ENCODE measurements at regions not wholly inside any gene's neighbourhood (a gene's known extent, or its start where the extent isn't known, plus 50 kb on each side); places are given as distances from the start of the nearest gene placed in this dataset.
"Not testable (repeated sequence)": the region's sequence is repeated elsewhere in the genome, so short reads cannot be mapped to it uniquely, and the experiment has no call there.

DNA sequence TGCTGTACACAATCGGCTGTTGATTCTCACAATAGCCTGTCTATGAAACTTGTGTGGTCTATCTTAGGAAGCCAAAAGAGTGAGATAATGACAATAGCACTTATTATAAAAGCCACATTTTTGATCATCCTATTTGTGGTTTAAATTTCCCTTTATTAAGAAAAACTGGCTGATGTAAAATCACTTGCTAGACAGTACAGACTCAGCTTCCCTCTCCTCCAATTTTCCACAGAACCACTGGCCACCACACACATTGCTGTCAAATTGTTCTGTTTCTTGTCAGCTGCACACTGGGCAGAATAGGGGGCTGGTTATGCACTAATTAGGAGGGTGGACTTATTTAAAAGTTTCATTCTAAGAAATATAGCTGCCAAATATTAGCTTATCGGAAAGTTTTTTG, 425.9 kb downstream of the EPHA3 start:
- TF ChIP-seq, protein P1, sequence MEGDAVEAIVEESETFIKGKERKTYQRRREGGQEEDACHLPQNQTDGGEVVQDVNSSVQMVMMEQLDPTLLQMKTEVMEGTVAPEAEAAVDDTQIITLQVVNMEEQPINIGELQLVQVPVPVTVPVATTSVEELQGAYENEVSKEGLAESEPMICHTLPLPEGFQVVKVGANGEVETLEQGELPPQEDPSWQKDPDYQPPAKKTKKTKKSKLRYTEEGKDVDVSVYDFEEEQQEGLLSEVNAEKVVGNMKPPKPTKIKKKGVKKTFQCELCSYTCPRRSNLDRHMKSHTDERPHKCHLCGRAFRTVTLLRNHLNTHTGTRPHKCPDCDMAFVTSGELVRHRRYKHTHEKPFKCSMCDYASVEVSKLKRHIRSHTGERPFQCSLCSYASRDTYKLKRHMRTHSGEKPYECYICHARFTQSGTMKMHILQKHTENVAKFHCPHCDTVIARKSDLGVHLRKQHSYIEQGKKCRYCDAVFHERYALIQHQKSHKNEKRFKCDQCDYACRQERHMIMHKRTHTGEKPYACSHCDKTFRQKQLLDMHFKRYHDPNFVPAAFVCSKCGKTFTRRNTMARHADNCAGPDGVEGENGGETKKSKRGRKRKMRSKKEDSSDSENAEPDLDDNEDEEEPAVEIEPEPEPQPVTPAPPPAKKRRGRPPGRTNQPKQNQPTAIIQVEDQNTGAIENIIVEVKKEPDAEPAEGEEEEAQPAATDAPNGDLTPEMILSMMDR (IDR thresholded peaks at IDR 0.05) = no peak
- Histone ChIP-seq H3K27me3 (no peaks in the 10 kb centered on the region), H3K4me3 (no peak overlapping the region), H3K4me1 (no peaks in the 10 kb centered on the region), H3K27ac (peak overlapping the region in 1 of 10 donors; percentile 11), H3K36me3 (no peaks in the 10 kb centered on the region), H3K9me3 (peaks cover 0 to 9% (median 0%) of the 10 kb centered on the region in 11 donors)
- intact Hi-C loops (cut with DNase I) = loop anchor here in 1 of 10 donors (10.0 kb wide), 1 partner anchor 58 kb away; no protein-coding TSS in a partner anchor
- ATAC-seq (peak in 1 of 8 donors; percentile 42), DNase-seq (no peak)
- WGBS, 2 donors = 58 to 64% methylated on average over 2 of the region's 2 CpGs

DNA sequence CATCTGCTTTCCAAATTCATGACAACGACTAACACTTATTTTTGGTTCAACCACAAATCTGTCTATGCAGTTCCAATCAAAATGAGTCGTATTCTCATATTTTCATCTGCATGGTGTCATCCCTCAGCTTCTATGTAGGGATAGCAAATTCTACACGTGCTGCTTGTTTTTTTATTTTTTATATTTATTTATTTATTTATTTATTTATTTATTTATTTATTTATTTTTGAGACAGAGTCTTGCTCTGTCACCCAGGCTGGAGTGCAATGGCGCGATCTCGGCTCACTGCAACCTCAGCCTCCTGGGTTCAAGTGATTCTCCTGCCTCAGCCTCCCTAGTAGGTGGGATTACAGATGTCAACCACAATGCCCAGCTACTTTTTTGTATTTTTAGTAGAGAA, 447.2 kb downstream of the EPHA3 start:
- H3K27ac ChIP-seq; H3K9me3 ChIP-seq; DNase-seq; intact Hi-C loops (cut with DNase I); H3K36me3 ChIP-seq; H3K4me1 ChIP-seq; H3K4me3 ChIP-seq; H3K27me3 ChIP-seq; ATAC-seq: not testable (repeated sequence)
- WGBS, 2 donors = 90 to 95% methylated on average over 6 of the region's 6 CpGs

DNA sequence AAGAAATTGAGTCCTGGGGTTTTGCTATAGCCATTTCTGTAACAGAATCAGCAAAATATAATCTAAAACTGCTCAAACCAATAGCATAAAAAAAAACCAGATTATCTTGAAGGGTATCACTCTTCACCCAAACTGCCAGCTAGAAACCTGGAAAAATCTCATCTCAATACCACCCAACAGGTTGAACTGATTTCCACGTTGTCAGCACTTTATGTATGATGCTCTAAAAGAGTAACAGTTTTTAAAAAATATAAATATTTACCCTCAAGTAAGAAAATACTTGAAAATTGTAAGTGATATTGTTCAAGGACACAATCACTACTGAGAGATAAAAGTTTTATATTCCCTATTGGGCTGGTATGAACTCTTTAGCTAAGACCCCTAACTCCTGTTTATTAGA, 451.3 kb downstream of the EPHA3 start:
- Histone ChIP-seq H3K27ac (no peak overlapping the region), H3K4me1 (no peaks in the 10 kb centered on the region), H3K9me3 (peaks cover 0 to 13% (median 0%) of the 10 kb centered on the region in 11 donors), H3K36me3 (no peaks in the 10 kb centered on the region), H3K27me3 (no peaks in the 10 kb centered on the region), H3K4me3 (no peak overlapping the region)
- TF ChIP-seq, protein P1 (IDR thresholded peaks at IDR 0.05) = no peak
- intact Hi-C loops (cut with DNase I) = no loop called here
- 84 to 92% methylated on average over 1 of the region's 1 CpG for WGBS, 2 donors
- no peak for DNase-seq
- no peak for ATAC-seq

DNA sequence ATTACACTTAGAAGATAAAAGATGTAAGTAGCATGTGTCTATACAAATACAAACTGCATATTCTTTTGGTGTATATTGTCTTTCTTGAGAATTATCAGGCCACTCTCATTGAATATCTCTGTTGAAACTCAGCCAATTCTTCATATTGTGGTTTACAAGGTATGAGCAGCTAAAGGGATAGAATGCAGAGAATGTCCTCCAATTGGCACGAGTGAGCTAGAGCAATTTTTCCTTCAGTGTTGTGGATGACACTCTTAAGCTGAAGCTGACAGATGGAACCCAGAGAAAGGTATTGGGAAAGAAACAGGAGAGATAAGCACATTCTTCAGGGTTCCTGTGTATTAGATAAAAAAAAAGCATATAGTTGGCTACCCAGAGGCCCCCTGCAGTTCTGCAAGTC, 453.1 kb downstream of the EPHA3 start:
- TF ChIP-seq, protein P1 (IDR thresholded peaks at IDR 0.05) = no peak
- Histone ChIP-seq H3K27ac (no peak overlapping the region), H3K4me1 (no peaks in the 10 kb centered on the region), H3K4me3 (no peak overlapping the region), H3K27me3 (no peaks in the 10 kb centered on the region), H3K36me3 (no peaks in the 10 kb centered on the region), H3K9me3 (peaks cover 0 to 30% (median 5%) of the 10 kb centered on the region in 11 donors)
- 35 to 38% methylated on average over 1 of the region's 1 CpG for WGBS, 2 donors
- ATAC-seq (no peak), DNase-seq (no peak)
- intact Hi-C loops (cut with DNase I) = no loop called here

DNA sequence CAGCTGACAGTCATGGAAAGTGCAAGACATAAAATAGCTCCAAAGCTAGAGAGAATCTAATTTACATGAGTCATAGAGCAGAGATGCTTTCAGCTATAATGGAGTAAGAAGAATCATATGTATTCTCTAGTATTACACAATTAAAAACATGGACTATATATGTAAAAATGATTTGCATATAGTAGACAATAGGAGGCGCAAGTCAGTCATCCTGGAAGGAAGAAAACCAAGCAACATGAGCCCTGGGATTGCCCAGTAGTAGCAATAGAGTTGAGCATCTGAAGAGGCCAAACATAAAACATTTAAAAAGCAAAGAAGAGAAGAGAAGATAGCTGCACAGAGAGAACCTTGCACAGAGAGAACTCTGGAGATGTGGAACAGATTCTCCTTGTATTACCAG, 455.0 kb downstream of the EPHA3 start:
- intact Hi-C loops (cut with DNase I) = no loop called here
- no peaks in the 10 kb centered on the region for H3K36me3 ChIP-seq
- no peaks in the 10 kb centered on the region for H3K27me3 ChIP-seq
- TF ChIP-seq, protein P1 (IDR thresholded peaks at IDR 0.05) = no peak
- no peak overlapping the region for H3K4me3 ChIP-seq
- H3K9me3 ChIP-seq = peaks cover 0 to 48% (median 9%) of the 10 kb centered on the region in 11 donors
- no peak overlapping the region for H3K27ac ChIP-seq
- H3K4me1 ChIP-seq = no peaks in the 10 kb centered on the region
- 92 to 95% methylated on average over 1 of the region's 1 CpG for WGBS, 2 donors
- ATAC-seq (no peak), DNase-seq (no peak)

All from heart right ventricle (tissue), 16 donors.